G401.6 (cell line): ENCODE measurements at regions not wholly inside any gene's neighbourhood (a gene's known extent, or its start where the extent isn't known, plus 50 kb on each side); places are given as distances from the start of the nearest gene placed in this dataset.

Experiments
- FAIRE-seq: peaks from 2 replicates; lab custom pipeline; 2012; peaks lifted over from hg19 to GRCh38; lab: Jason Lieb, UNC

GRCh38 chr10:120983721-120984120 is 132.6 kb downstream of the WDR11 start:
- FAIRE-seq = no peak

GRCh38 chr10:120984221-120984620 is 133.1 kb downstream of the WDR11 start:
- FAIRE-seq = no peak

GRCh38 chr10:120987359-120987758 is 136.2 kb downstream of the WDR11 start:
- no peak for FAIRE-seq

- FAIRE-seq = no peak
These were observed 137.6 kb downstream of the WDR11 start for GRCh38 chr10:120988751-120989150.

GRCh38 chr10:120989279-120989678 is 138.1 kb downstream of the WDR11 start:
- no peak for FAIRE-seq

- no peak for FAIRE-seq
These were observed 138.9 kb downstream of the WDR11 start for GRCh38 chr10:120989996-120990598.

- no peak for FAIRE-seq
These were observed 139.7 kb downstream of the WDR11 start for GRCh38 chr10:120990831-120991230.

GRCh38 chr10:120993089-120993488 is 141.9 kb downstream of the WDR11 start:
- no peak for FAIRE-seq

GRCh38 chr10:120995768-120996167 is 144.6 kb downstream of the WDR11 start:
- no peak for FAIRE-seq

GRCh38 chr10:120996456-120997034 is 145.4 kb downstream of the WDR11 start:
- no peak for FAIRE-seq

GRCh38 chr10:120997313-120997712 is 146.2 kb downstream of the WDR11 start:
- FAIRE-seq = no peak

GRCh38 chr10:120997756-120998155 is 146.6 kb downstream of the WDR11 start:
- FAIRE-seq = no peak

GRCh38 chr10:120998251-120998650 is 147.1 kb downstream of the WDR11 start:
- no peak for FAIRE-seq

- FAIRE-seq = no peak
These were observed 147.7 kb downstream of the WDR11 start for GRCh38 chr10:120998782-120999285.

- FAIRE-seq = no peak
These were observed 148.7 kb downstream of the WDR11 start for GRCh38 chr10:120999868-121000267.

GRCh38 chr10:121002586-121003205 is 151.5 kb downstream of the WDR11 start:
- no peak for FAIRE-seq

- no peak for FAIRE-seq
These were observed 154.9 kb downstream of the WDR11 start for GRCh38 chr10:121005948-121006587.

GRCh38 chr10:121007264-121007663 is 156.1 kb downstream of the WDR11 start:
- FAIRE-seq = no peak

GRCh38 chr10:121015916-121016315 is 164.8 kb downstream of the WDR11 start:
- no peak for FAIRE-seq

- no peak for FAIRE-seq
These were observed 173.9 kb downstream of the WDR11 start for GRCh38 chr10:121024905-121025584.

GRCh38 chr10:121025731-121026130 is 174.6 kb downstream of the WDR11 start:
- no peak for FAIRE-seq

GRCh38 chr10:121027371-121027770 is 176.2 kb downstream of the WDR11 start:
- FAIRE-seq = no peak

GRCh38 chr10:121032460-121032859 is 181.3 kb downstream of the WDR11 start:
- no peak for FAIRE-seq
